Epithelial cell of esophagus (primary cell): ENCODE measurements at regions not wholly inside any gene's neighbourhood (a gene's known extent, or its start where the extent isn't known, plus 50 kb on each side); places are given as distances from the start of the nearest gene placed in this dataset.
"Not testable (repeated sequence)": the region's sequence is repeated elsewhere in the genome, so short reads cannot be mapped to it uniquely, and the experiment has no call there.

Experiments used
- DNase-seq: peaks from one replicate; pipeline ENCODE4 v3.0.0; 2010; ENCODE audit warnings: low read depth
- H3K4me3 ChIP-seq: 2 replicates; pipeline ENCODE4 v1.5.1; 2011; ENCODE audit warnings: mild to moderate bottlenecking, low read length, control low read depth
- TF ChIP-seq, protein P1 (sequence below): IDR thresholded peaks from 2 replicates; pipeline ENCODE4 v1.5.1; 2011; ENCODE audit warnings: low read depth, mild to moderate bottlenecking, low read length, control low read depth, inconsistent platforms; ENCODE audit not compliant: insufficient read depth; ENCODE audit errors: missing control alignments

- DNase-seq, result no peak
Observed at GRCh38 chr16:86078121-86078600, 179.2 kb downstream of the IRF8 start.

DNA sequence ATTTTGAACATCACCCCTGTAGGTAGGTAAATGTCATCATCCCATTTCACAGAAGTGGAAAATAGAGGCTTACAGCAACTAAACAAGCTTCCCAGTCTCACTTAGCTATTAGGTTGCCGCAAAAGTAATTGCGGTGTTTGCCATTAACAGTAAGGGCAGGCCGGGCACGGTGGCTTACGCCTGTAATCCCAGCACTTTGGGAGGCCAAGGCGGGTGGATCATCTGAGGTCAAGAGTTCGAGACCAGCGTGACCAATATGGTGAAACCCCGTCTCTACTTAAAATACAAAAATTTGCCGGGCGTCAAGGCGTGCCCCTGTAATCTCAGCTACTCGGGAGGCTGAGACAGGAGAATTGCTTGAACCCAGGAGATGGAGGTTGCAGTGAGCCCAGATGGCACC, 179.7 kb downstream of the IRF8 start:
- not testable (repeated sequence) for DNase-seq, H3K4me3 ChIP-seq

More at GRCh38 chr16:86078121-86078600, 179.2 kb downstream of the IRF8 start:
- no peak overlapping the region for H3K4me3 ChIP-seq
- TF ChIP-seq, protein P1, sequence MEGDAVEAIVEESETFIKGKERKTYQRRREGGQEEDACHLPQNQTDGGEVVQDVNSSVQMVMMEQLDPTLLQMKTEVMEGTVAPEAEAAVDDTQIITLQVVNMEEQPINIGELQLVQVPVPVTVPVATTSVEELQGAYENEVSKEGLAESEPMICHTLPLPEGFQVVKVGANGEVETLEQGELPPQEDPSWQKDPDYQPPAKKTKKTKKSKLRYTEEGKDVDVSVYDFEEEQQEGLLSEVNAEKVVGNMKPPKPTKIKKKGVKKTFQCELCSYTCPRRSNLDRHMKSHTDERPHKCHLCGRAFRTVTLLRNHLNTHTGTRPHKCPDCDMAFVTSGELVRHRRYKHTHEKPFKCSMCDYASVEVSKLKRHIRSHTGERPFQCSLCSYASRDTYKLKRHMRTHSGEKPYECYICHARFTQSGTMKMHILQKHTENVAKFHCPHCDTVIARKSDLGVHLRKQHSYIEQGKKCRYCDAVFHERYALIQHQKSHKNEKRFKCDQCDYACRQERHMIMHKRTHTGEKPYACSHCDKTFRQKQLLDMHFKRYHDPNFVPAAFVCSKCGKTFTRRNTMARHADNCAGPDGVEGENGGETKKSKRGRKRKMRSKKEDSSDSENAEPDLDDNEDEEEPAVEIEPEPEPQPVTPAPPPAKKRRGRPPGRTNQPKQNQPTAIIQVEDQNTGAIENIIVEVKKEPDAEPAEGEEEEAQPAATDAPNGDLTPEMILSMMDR, result no peak

DNA sequence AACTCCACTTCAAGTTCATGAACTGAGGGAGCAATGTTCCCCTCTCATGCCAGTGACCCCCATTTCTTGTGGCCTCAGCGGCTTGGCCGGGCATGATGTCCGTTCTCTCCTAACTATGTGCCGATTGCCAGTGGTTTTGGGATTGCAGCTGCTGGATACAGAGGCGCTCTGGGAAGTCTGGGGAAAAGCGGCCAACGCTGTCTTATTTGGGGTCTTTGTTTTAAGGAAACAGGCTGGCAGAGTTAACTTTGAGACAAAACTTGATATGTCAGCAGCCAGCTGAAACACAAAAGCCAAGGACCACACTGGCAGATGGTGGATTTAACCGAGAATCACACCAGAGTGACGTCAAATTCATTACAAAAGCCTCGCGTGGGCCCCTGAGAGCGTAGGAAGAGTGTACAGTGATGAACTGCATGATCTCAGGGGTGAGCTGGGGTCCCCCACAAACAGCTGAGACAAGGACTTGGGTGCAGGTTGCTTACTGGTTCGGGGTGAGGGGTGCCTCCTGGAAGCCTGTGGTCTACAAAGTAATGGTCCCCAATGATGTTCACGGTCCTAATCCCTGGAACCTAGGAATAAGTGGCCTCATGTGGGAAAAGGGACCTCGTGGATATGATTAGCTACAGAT, 180.4 kb downstream of the IRF8 start:
- TF ChIP-seq, protein P1, result no peak
- no peak for DNase-seq
- H3K4me3 ChIP-seq, result no peak overlapping the region

- DNase-seq, result no peak
- TF ChIP-seq, protein P1, result no peak
- no peak overlapping the region for H3K4me3 ChIP-seq
Observed at GRCh38 chr16:86080131-86080875, 181.3 kb downstream of the IRF8 start.

GRCh38 chr16:86080982-86081381, 182.0 kb downstream of the IRF8 start:
- DNase-seq, result no peak
- TF ChIP-seq, protein P1, result no peak
- H3K4me3 ChIP-seq, result no peak overlapping the region

GRCh38 chr16:86082418-86083030, 183.6 kb downstream of the IRF8 start:
- no peak for DNase-seq
- H3K4me3 ChIP-seq, result no peak overlapping the region
- TF ChIP-seq, protein P1, result no peak

- DNase-seq, result no peak
- TF ChIP-seq, protein P1, result no peak
- no peak overlapping the region for H3K4me3 ChIP-seq
Observed at GRCh38 chr16:86083382-86084002, 184.5 kb downstream of the IRF8 start.
